Lower lobe of right lung (tissue), 2 donors: ENCODE measurements at regions not wholly inside any gene's neighbourhood (a gene's known extent, or its start where the extent isn't known, plus 50 kb on each side); places are given as distances from the start of the nearest gene placed in this dataset.

Experiments used
- ATAC-seq, 2 donors: fragments of 200-7000 bp; cut with Tn5 transposase; one replicate each; pipeline ENCODE4 v1.9.1; 2020 to 2022; ENCODE audit warnings: mild to moderate bottlenecking in 2 of 2, moderate library complexity in 2 of 2
- DNase-seq: peaks from one replicate; pipeline ENCODE4 v3.0.0-alpha.2; 2020
- H3K27ac ChIP-seq: fragments of 200-600 bp; one replicate; pipeline ENCODE4 v1.8.0; 2022
- H3K27me3 ChIP-seq: fragments of 200-600 bp; one replicate; pipeline ENCODE4 v1.8.0; 2022; ENCODE audit warnings: low read depth
- H3K36me3 ChIP-seq: fragments of 200-600 bp; one replicate; pipeline ENCODE4 v1.8.0; 2022; ENCODE audit warnings: mild to moderate bottlenecking
- H3K4me1 ChIP-seq: fragments of 200-600 bp; one replicate; pipeline ENCODE4 v1.8.0; 2022
- H3K4me3 ChIP-seq: fragments of 200-600 bp; one replicate; pipeline ENCODE4 v1.8.0; 2022; ENCODE audit warnings: mild to moderate bottlenecking
- H3K9me3 ChIP-seq: fragments of 200-600 bp; one replicate; pipeline ENCODE4 v1.8.0; 2022
- intact Hi-C: fragments of 100-400 bp; cut with DNase I; formaldehyde crosslinking; loops from one replicate; pipeline ENCODE4 v1.11.0; 2022
- TF ChIP-seq, protein P1 (sequence below): fragments of 200-600 bp; IDR thresholded peaks from one replicate; pipeline ENCODE4 v1.8.0; 2022; ENCODE audit warnings: antibody characterized with exemption, mild to moderate bottlenecking
- donor health status: DM: no; HTN: yes; CAD: no; lungs with severe emphysema.

DNA sequence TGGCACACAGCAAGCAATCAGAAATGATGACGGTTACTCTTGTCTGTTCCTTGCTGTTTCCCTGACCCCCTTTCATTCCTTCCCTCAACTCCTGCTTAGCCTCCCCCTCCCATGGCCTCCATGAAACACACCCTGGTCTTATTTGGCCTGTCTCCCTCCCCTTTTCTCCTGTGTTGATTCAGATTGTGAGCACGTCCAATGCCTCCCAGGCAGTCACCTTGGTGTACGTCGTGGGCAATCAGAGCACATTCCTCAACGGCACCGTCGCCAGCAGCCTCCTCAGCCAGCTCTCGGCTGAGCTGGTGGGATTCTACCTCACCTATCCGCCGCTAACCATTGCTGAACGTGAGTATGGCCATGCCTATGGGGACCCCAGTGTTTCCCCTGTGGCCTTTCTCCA lies 141.1 kb downstream of the C11orf91 start:
- no peak for DNase-seq
- no peaks in the 10 kb centered on the region for H3K9me3 ChIP-seq
- ATAC-seq = no peak
- no peak overlapping the region for H3K4me3 ChIP-seq
- intact Hi-C loops = no loop called here
- H3K27ac ChIP-seq = no peak overlapping the region
- TF ChIP-seq, protein P1, sequence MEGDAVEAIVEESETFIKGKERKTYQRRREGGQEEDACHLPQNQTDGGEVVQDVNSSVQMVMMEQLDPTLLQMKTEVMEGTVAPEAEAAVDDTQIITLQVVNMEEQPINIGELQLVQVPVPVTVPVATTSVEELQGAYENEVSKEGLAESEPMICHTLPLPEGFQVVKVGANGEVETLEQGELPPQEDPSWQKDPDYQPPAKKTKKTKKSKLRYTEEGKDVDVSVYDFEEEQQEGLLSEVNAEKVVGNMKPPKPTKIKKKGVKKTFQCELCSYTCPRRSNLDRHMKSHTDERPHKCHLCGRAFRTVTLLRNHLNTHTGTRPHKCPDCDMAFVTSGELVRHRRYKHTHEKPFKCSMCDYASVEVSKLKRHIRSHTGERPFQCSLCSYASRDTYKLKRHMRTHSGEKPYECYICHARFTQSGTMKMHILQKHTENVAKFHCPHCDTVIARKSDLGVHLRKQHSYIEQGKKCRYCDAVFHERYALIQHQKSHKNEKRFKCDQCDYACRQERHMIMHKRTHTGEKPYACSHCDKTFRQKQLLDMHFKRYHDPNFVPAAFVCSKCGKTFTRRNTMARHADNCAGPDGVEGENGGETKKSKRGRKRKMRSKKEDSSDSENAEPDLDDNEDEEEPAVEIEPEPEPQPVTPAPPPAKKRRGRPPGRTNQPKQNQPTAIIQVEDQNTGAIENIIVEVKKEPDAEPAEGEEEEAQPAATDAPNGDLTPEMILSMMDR = no peak
- H3K27me3 ChIP-seq = peaks cover 6% of the 10 kb centered on the region
- no peaks in the 10 kb centered on the region for H3K4me1 ChIP-seq
- H3K36me3 ChIP-seq = no peaks in the 10 kb centered on the region

DNA sequence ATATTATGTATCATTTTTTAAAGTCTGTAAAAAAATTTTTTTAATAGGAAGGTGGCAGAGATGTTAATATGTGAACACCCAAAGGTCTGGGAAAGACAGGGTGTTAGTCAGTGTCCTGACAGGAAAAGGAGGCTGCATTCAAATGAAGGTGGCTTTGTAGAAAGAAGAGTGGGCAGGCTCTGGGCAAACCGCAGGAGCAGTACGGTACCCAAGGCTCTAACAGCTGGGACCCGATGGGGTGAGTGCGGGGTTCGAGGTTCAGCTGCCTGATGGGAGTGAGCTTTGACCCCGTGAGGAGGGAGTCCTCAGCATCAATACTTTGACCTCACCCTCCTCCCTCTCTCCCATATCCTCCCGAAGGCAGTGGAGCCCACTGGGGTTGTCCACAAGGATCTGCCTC lies 142.5 kb downstream of the C11orf91 start:
- H3K4me3 ChIP-seq = no peak overlapping the region

DNA sequence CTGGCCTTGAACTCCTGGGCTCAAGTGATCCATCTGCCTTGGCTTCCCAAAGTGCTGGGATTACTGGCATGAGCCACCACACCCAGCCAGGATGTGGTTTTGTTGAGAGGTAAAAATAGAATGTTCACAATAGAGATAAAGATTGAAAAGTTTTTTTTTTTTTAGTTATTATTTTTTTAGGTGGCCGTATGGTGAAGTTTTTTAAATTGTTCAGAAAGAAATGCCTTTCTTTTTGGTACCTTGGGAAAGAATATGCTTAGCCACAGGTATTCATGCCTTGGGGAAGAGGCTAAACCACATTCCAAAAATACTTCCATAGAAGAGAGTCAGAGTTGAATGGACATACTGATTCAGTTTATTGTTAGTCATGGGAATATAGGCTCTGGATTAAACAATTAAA lies 143.4 kb downstream of the C11orf91 start:
- intact Hi-C loops = no loop called here
- ATAC-seq (no peak), DNase-seq (no peak)
- no peaks in the 10 kb centered on the region for H3K4me1 ChIP-seq
- no peaks in the 10 kb centered on the region for H3K9me3 ChIP-seq
- peaks cover 6% of the 10 kb centered on the region for H3K27me3 ChIP-seq
- TF ChIP-seq, protein P1 = no peak
- no peak overlapping the region for H3K27ac ChIP-seq
- no peak overlapping the region for H3K4me3 ChIP-seq
- H3K36me3 ChIP-seq = no peaks in the 10 kb centered on the region

More for the DNA sequence above, 142.5 kb downstream of the C11orf91 start:
- no peak overlapping the region for H3K27ac ChIP-seq
- ATAC-seq (no peak), DNase-seq (no peak)
- intact Hi-C loops = no loop called here
- H3K36me3 ChIP-seq = no peaks in the 10 kb centered on the region
- H3K9me3 ChIP-seq = no peaks in the 10 kb centered on the region
- H3K4me1 ChIP-seq = no peaks in the 10 kb centered on the region
- H3K27me3 ChIP-seq = peaks cover 6% of the 10 kb centered on the region
- TF ChIP-seq, protein P1 = no peak

GRCh38 chr11:33554219-33554618 lies 146.4 kb downstream of the C11orf91 start:
- DNase-seq = no peak
- H3K27ac ChIP-seq = no peak overlapping the region
- TF ChIP-seq, protein P1 = no peak
- H3K27me3 ChIP-seq = peaks cover 6% of the 10 kb centered on the region
- ATAC-seq = no peak
- H3K36me3 ChIP-seq = no peaks in the 10 kb centered on the region
- no peak overlapping the region for H3K4me3 ChIP-seq
- intact Hi-C loops = no loop called here
- no peaks in the 10 kb centered on the region for H3K4me1 ChIP-seq
- no peaks in the 10 kb centered on the region for H3K9me3 ChIP-seq

GRCh38 chr11:33553486-33553885 lies 147.1 kb downstream of the C11orf91 start:
- Histone ChIP-seq H3K4me3 (no peak overlapping the region), H3K4me1 (no peaks in the 10 kb centered on the region), H3K27ac (no peak overlapping the region), H3K36me3 (no peaks in the 10 kb centered on the region), H3K9me3 (no peaks in the 10 kb centered on the region), H3K27me3 (peaks cover 6% of the 10 kb centered on the region)
- DNase-seq (no peak), ATAC-seq (no peak)
- intact Hi-C loops = no loop called here
- TF ChIP-seq, protein P1 = no peak

- no peaks in the 10 kb centered on the region for H3K4me1 ChIP-seq
- intact Hi-C loops = no loop called here
- no peak overlapping the region for H3K27ac ChIP-seq
- peaks cover 6% of the 10 kb centered on the region for H3K27me3 ChIP-seq
- no peak overlapping the region for H3K4me3 ChIP-seq
- no peaks in the 10 kb centered on the region for H3K36me3 ChIP-seq
- DNase-seq = no peak
- ATAC-seq = no peak
- H3K9me3 ChIP-seq = no peaks in the 10 kb centered on the region
- TF ChIP-seq, protein P1 = no peak
These were observed 147.9 kb downstream of the C11orf91 start for GRCh38 chr11:33552756-33553155.
